Inferior parietal cortex (tissue), 1 donor: ENCODE measurements at regions not wholly inside any gene's neighbourhood (a gene's known extent, or its start where the extent isn't known, plus 50 kb on each side); places are given as distances from the start of the nearest gene placed in this dataset.
"Not testable (repeated sequence)": the region's sequence is repeated elsewhere in the genome, so short reads cannot be mapped to it uniquely, and the experiment has no call there.

Experiments used
- DNase-seq: peaks from one replicate; pipeline ENCODE4 v3.0.0-alpha.2; 2016; ENCODE audit errors: extremely low spot score

DNA sequence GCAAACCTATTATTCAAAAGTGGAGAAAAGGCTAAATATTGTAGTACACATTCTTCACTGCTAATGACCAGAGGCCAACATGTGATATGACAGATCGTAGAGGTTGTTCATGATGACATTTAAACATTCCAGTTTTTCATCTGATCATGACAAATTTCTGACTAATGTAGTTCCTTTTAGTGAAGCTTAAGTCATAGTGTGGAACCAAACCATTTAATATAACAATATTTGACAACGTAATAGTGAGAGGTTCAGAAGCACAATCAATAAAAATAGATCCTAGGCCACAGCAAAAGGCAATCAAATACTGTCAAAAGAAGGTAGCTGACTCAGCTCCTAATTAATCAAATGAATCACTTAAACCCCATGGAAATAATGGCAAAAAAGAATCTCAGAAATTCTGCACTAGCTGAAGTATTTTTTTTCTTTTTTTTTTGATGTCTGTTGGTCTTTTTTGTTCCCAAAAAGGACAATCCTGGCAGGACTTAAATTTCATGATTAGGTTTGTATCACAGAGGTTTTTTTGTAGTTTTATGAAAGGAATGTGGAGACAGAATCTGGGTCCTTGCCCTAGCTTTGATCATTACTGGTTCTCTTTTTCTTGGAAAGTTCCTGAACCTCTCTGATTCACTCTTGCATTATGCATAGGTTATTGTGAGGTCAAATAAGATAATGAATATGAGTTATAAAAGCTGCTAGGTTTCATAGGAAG, 795.0 kb downstream of the DTWD2 start:
- no peak for DNase-seq

DNA sequence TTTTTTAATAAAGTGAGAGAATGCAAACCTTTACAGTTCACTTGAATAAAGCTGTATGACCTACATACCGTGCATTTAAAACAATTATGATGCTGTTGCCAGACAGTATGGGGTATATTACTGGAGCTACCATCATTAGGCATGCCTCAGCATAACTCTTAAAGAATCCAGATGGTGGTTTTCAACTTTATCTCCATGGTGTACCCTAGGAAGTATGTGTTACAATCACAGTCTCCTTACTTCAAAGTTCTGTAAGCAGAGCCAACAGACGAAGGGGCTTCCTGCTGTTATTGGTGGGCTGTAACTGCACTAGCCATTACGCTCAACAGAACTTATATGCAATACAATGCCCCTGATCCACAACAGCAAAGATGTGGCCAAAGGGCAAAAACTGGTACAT, 803.3 kb downstream of the DTWD2 start:
- no peak for DNase-seq

GRCh38 chr5:118176146-118176545, 812.2 kb downstream of the DTWD2 start:
- DNase-seq: no peak

- DNase-seq: no peak
Observed at GRCh38 chr5:118174671-118175070, 813.7 kb downstream of the DTWD2 start.

- DNase-seq: no peak
Observed at GRCh38 chr5:118173340-118173739, 815.0 kb downstream of the DTWD2 start.

DNA sequence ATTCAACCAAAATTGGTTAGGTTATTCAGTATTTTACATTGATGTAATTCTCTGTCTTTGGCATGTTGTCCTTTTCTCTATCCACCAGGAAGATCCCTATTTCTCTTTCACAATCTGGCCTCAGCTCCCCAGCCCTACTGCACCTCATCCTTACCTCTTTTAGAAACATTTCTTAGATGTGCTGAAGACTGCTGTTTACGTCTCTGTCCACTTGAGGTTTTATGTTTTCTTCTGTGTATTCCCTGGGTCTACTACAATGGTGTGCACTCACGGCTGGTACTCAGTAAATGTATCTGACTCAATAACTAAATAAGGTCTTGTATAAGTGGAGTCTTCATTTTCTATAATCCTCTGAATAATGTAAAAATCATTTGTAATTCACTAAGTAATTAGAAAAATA, 822.7 kb downstream of the DTWD2 start:
- no peak for DNase-seq

DNA sequence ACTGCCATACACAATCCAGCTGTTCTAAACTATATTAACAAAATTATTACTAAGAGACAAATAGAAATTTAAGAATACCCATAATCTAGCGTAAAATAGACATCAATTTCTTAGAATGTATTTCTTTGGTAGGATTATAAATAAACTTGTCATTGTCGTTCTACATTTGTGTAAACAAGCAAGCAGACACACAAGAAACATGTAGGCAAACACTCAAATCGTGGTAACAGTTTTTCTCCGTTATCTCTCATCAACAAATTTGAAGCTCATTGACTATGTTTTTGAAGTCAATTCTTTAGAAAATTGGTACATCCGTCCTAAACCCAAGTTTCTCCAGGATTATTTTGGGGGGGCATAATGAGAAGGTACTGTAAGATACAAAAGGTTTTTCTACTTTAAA, 832.2 kb downstream of the DTWD2 start:
- DNase-seq: no peak

GRCh38 chr5:118146824-118147223, 841.5 kb downstream of the DTWD2 start:
- DNase-seq: no peak

GRCh38 chr5:118144540-118144939, 843.8 kb downstream of the DTWD2 start:
- DNase-seq: no peak

GRCh38 chr5:118139361-118139760, 849.0 kb downstream of the DTWD2 start:
- DNase-seq: no peak

DNA sequence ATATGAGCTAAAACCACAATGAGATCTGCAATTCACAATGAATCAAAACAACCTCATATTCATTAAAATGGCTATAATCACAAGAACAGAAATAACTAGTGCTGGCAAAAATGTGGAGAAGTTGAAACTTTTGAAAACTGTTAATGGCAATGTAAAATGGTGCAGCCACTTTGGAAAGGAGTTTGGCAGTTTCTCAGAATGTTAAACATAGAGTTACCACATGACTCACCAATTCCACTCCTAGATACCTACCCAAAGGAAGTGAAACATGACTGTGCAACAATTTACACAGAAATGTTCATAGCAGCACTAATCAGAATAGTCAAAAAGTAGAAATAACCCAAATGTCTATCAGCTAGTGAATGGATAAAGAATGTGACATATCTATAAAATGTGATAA, 862.2 kb downstream of the DTWD2 start:
- no peak for DNase-seq

GRCh38 chr5:118125687-118126086, 862.7 kb downstream of the DTWD2 start:
- no peak for DNase-seq

DNA sequence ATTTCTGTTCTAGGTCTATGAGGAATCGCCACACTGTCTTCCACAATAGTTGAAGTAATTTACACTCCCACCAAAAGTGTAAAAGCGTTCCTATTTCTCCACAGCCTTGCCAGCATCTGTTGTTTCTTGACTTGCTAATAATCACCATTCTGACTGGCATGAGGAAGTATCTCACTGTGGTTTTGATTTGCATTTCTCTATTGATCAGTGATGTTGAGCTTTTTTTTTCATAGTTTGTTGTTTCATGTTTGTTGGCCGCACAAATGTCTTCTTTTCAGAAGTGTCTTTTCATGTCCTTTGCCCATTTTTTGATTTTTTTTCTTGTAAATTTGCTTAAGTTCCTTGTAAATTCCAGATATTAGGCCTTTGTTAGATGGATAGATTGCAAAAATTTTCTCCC, 867.1 kb downstream of the DTWD2 start:
- no peak for DNase-seq

GRCh38 chr5:118115791-118116190, 872.6 kb downstream of the DTWD2 start:
- DNase-seq: no peak

- DNase-seq: no peak
Observed at GRCh38 chr5:118111956-118112355, 876.4 kb downstream of the DTWD2 start.

DNA sequence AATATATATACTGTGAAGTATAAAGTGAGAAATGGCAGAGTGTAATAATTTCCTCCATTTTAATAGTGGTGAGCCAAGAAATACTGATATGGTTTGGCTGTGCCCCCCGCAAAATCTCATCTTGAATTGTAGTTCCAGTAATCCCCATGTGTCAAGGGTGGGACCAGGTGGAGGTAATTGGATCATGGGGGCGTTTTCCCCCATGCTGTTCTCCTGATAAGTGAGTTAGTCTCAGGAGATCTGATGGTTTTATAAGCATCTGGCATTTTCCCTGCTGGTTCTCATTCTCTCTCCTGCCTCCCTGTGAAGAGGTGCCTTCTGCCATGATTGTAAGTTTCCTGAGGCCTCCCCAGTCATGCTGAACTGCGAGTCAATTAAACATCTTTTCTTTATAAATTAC, 881.1 kb downstream of the DTWD2 start:
- not testable (repeated sequence) for DNase-seq

GRCh38 chr5:118098716-118099115, 889.6 kb downstream of the DTWD2 start:
- no peak for DNase-seq

- no peak for DNase-seq
Observed at GRCh38 chr5:118095115-118095514, 893.2 kb downstream of the DTWD2 start.

- DNase-seq: no peak
Observed at GRCh38 chr5:118088448-118088847, 899.9 kb downstream of the DTWD2 start.

DNA sequence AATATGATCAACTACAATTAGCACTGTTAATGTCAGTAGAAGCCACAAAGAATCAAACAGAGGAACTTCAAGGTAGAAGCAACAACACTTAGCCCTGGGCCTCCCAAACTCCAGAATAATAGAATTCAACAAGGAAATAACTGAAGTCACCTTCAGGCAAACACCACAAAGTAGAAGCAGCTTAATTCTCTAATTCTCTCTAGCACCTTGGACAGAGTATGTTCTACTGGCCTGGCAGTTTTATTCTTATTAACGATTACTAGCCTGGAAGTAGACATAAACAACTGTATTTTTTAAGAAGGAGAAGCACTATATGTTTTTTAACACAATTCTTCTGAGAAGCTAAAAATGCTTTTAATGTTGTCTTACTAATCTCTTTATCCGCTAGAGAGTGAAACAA, 911.9 kb downstream of the DTWD2 start:
- no peak for DNase-seq

DNA sequence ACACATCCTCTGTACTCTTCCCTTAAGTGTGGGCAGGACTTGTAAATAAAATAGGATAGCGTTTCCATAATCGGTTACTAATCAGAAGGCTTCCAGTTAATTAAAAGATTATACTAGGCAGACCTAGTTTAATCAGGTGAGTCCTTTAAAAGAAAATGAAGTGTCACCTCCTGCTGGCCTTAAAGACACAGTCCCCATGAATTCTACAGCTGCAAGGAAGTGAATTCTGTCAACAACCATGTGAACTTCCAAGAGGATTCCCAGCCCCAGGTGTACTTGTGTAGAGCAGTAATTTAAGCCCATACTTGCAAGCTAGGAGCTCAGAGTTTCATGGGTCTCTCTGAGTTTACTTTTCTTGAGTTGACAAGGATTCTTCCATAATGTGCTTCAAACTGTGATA, 918.3 kb downstream of the DTWD2 start:
- no peak for DNase-seq

GRCh38 chr5:118069452-118069851, 918.9 kb downstream of the DTWD2 start:
- DNase-seq: no peak

GRCh38 chr5:118068886-118069285, 919.5 kb downstream of the DTWD2 start:
- DNase-seq: no peak

- DNase-seq: not testable (repeated sequence)
Observed at GRCh38 chr5:118063836-118064235, 924.5 kb downstream of the DTWD2 start.
